ENCODE measurements at regions not wholly inside any gene's neighbourhood (a gene's known extent, or its start where the extent isn't known, plus 50 kb on each side); places are given as distances from the start of the nearest gene placed in this dataset.

GRCh38 chr2:64865831-64866345 is 123.3 kb upstream of the SLC1A4 start (continued):
- TF ChIP-seq FOXP1 (CRISPR knock-in tag; IDR thresholded peaks at IDR 0.05; ENCODE audit: borderline replicate concordance) (no peak), MXD4 (CRISPR knock-in tag; IDR thresholded peaks at IDR 0.05; ENCODE audit: borderline replicate concordance) (no peak), MLX (CRISPR knock-in tag; IDR thresholded peaks at IDR 0.05) (no peak), ZNF671 (CRISPR knock-in tag; IDR thresholded peaks at IDR 0.05) (no peak), ETV6 (CRISPR knock-in tag; IDR thresholded peaks at IDR 0.05) (no peak), RELA (CRISPR knock-in tag; IDR thresholded peaks at IDR 0.05; ENCODE audit: borderline replicate concordance) (no peak), IRF1 (CRISPR knock-in tag; IDR thresholded peaks at IDR 0.05) (no peak), SP1 (CRISPR knock-in tag; conservative IDR thresholded peaks at IDR 0.05) (no peak)
- TF ChIP-seq, protein P1, sequence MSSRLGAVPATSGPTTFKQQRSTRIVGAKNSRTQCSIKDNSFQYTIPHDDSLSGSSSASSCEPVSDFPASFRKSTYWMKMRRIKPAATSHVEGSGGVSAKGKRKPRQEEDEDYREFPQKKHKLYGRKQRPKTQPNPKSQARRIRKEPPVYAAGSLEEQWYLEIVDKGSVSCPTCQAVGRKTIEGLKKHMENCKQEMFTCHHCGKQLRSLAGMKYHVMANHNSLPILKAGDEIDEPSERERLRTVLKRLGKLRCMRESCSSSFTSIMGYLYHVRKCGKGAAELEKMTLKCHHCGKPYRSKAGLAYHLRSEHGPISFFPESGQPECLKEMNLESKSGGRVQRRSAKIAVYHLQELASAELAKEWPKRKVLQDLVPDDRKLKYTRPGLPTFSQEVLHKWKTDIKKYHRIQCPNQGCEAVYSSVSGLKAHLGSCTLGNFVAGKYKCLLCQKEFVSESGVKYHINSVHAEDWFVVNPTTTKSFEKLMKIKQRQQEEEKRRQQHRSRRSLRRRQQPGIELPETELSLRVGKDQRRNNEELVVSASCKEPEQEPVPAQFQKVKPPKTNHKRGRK (CRISPR knock-in tag; IDR thresholded peaks at IDR 0.05; ENCODE audit: borderline replicate concordance): no peak
- TF ChIP-seq, protein P2, sequence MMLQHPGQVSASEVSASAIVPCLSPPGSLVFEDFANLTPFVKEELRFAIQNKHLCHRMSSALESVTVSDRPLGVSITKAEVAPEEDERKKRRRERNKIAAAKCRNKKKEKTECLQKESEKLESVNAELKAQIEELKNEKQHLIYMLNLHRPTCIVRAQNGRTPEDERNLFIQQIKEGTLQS (CRISPR knock-in tag; conservative IDR thresholded peaks at IDR 0.05): no peak
- TF ChIP-seq, protein P3, sequence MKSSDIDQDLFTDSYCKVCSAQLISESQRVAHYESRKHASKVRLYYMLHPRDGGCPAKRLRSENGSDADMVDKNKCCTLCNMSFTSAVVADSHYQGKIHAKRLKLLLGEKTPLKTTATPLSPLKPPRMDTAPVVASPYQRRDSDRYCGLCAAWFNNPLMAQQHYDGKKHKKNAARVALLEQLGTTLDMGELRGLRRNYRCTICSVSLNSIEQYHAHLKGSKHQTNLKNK (CRISPR knock-in tag; IDR thresholded peaks at IDR 0.05): no peak

DNA sequence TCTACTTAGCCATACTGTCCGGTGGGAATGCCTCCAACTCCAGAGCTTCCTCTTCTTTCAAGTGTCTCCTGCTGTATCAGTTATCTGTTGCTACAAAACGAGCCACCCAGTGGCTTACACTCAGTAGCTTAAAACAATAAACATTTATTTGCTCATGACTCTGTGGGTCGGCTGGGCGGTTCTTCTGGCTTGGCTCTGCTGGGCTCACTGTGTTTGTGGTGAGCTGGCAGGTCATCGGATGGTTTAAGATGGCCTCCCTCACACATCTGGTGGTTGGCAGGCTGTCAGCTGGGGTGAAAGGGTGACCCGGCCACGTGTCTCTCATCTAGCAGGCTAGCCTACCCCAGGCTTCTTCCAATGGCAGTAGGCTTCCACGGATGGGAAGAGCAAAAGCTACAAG is 122.4 kb upstream of the SLC1A4 start:
- ATAC-seq (no peak), DNase-seq (ENCODE audit: low spot score) (no peak)
- CTCF ChIA-PET: interaction anchor here (0.8 to 3.1 kb wide), 6 partner anchors 35 to 536 kb away, joined by 3 to 15 read pairs (median 4); no protein-coding TSS in a partner anchor
- Mint-ChIP-seq H3K36me3 (no peaks in the 10 kb centered on the region), H3K4me3 (peak overlapping the region; percentile 11; the same call in 1 of the 2 replicates), H3K9me3 (no peaks in the 10 kb centered on the region), H3K27ac (no peak overlapping the region), H3K4me1 (no peaks in the 10 kb centered on the region), H3K27me3 (ENCODE audit: low read depth) (peaks cover 21% of the 10 kb centered on the region)
- TF ChIP-seq, protein P4, sequence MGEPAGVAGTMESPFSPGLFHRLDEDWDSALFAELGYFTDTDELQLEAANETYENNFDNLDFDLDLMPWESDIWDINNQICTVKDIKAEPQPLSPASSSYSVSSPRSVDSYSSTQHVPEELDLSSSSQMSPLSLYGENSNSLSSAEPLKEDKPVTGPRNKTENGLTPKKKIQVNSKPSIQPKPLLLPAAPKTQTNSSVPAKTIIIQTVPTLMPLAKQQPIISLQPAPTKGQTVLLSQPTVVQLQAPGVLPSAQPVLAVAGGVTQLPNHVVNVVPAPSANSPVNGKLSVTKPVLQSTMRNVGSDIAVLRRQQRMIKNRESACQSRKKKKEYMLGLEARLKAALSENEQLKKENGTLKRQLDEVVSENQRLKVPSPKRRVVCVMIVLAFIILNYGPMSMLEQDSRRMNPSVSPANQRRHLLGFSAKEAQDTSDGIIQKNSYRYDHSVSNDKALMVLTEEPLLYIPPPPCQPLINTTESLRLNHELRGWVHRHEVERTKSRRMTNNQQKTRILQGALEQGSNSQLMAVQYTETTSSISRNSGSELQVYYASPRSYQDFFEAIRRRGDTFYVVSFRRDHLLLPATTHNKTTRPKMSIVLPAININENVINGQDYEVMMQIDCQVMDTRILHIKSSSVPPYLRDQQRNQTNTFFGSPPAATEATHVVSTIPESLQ (CRISPR knock-in tag; IDR thresholded peaks at IDR 0.05): no peak
- TF ChIP-seq, protein P5, sequence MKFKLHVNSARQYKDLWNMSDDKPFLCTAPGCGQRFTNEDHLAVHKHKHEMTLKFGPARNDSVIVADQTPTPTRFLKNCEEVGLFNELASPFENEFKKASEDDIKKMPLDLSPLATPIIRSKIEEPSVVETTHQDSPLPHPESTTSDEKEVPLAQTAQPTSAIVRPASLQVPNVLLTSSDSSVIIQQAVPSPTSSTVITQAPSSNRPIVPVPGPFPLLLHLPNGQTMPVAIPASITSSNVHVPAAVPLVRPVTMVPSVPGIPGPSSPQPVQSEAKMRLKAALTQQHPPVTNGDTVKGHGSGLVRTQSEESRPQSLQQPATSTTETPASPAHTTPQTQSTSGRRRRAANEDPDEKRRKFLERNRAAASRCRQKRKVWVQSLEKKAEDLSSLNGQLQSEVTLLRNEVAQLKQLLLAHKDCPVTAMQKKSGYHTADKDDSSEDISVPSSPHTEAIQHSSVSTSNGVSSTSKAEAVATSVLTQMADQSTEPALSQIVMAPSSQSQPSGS (CRISPR knock-in tag; IDR thresholded peaks at IDR 0.05; ENCODE audit: borderline replicate concordance, low read depth): no peak
- no peak for TF ChIP-seq GTF2I (CRISPR knock-in tag; conservative IDR thresholded peaks at IDR 0.05)
- no peak for TF ChIP-seq NR2C2 (CRISPR knock-in tag; IDR thresholded peaks at IDR 0.05)
- POLR2A ChIA-PET: no interaction called here

Data from WTC11 (cell line).